Colonic mucosa (tissue), 4 donors: ENCODE measurements at regions not wholly inside any gene's neighbourhood (a gene's known extent, or its start where the extent isn't known, plus 50 kb on each side); places are given as distances from the start of the nearest gene placed in this dataset.

Experiments used
- DNase-seq: peaks from one replicate; pipeline ENCODE4 v3.0.0-alpha.2; 2020
- H3K27ac ChIP-seq: fragments of 200-600 bp; one replicate; pipeline ENCODE4 v1.8.0; 2021
- H3K27me3 ChIP-seq: fragments of 200-600 bp; one replicate; pipeline ENCODE4 v1.8.0; 2021
- H3K36me3 ChIP-seq: fragments of 200-600 bp; one replicate; pipeline ENCODE4 v1.8.0; 2021
- H3K4me1 ChIP-seq: fragments of 200-600 bp; one replicate; pipeline ENCODE4 v1.8.0; 2021; ENCODE audit warnings: mild to moderate bottlenecking
- H3K4me3 ChIP-seq: fragments of 200-600 bp; one replicate; pipeline ENCODE4 v1.8.0; 2021
- H3K9ac ChIP-seq, 2 donors: one replicate each; pipeline ENCODE4 v1.7.0; 2013; ENCODE audit warnings: control low read depth in 2 of 2, low read depth in 2 of 2, low read length in 2 of 2
- H3K9me3 ChIP-seq: fragments of 200-600 bp; one replicate; pipeline ENCODE4 v1.8.0; 2021
- CTCF ChIP-seq: fragments of 200-600 bp; IDR thresholded peaks from one replicate; pipeline ENCODE4 v1.8.0; 2022; ENCODE audit warnings: antibody characterized with exemption, mild to moderate bottlenecking
- intact Hi-C: fragments of 100-400 bp; cut with DNase I; formaldehyde crosslinking; loops from one replicate; pipeline ENCODE4 v1.14.1; 2022
- donor health status: healthy.
- donor health status: DM: no; HTN: no; CAD: no.
- donor health status: DM: no; HTN: no; CAD: no.

GRCh38 chr5:169367861-169368260 is 66.9 kb upstream of the SLIT3 start:
- intact Hi-C loops = no loop called here
- H3K36me3 ChIP-seq = no peaks in the 10 kb centered on the region
- no peak for TF ChIP-seq CTCF
- H3K4me1 ChIP-seq = no peaks in the 10 kb centered on the region
- H3K9me3 ChIP-seq = no peaks in the 10 kb centered on the region
- no peak overlapping the region for H3K27ac ChIP-seq
- H3K27me3 ChIP-seq = no peaks in the 10 kb centered on the region
- H3K4me3 ChIP-seq = no peak overlapping the region
- DNase-seq = no peak
- no peak overlapping the region for H3K9ac ChIP-seq

GRCh38 chr5:169357291-169357690 is 56.4 kb upstream of the SLIT3 start:
- Histone ChIP-seq H3K4me3 (no peak overlapping the region), H3K4me1 (no peaks in the 10 kb centered on the region), H3K9me3 (no peaks in the 10 kb centered on the region), H3K9ac (no peak overlapping the region), H3K36me3 (no peaks in the 10 kb centered on the region), H3K27me3 (no peaks in the 10 kb centered on the region), H3K27ac (no peak overlapping the region)
- intact Hi-C loops = no loop called here
- DNase-seq = no peak
- no peak for TF ChIP-seq CTCF

GRCh38 chr5:169356811-169357210 is 55.9 kb upstream of the SLIT3 start:
- H3K4me3 ChIP-seq = no peak overlapping the region
- intact Hi-C loops = no loop called here
- no peak overlapping the region for H3K9ac ChIP-seq
- TF ChIP-seq CTCF = no peak
- no peaks in the 10 kb centered on the region for H3K4me1 ChIP-seq
- H3K36me3 ChIP-seq = no peaks in the 10 kb centered on the region
- no peak for DNase-seq
- H3K9me3 ChIP-seq = no peaks in the 10 kb centered on the region
- no peaks in the 10 kb centered on the region for H3K27me3 ChIP-seq
- H3K27ac ChIP-seq = no peak overlapping the region

- Histone ChIP-seq H3K27ac (no peak overlapping the region), H3K4me3 (no peak overlapping the region), H3K9me3 (no peaks in the 10 kb centered on the region), H3K27me3 (no peaks in the 10 kb centered on the region), H3K9ac (no peak overlapping the region), H3K36me3 (no peaks in the 10 kb centered on the region), H3K4me1 (no peaks in the 10 kb centered on the region)
- intact Hi-C loops = no loop called here
- no peak for DNase-seq
- TF ChIP-seq CTCF = no peak
Observed at GRCh38 chr5:169356181-169356580, 55.2 kb upstream of the SLIT3 start.

GRCh38 chr5:169354921-169355320 is 54.0 kb upstream of the SLIT3 start:
- intact Hi-C loops = no loop called here
- Histone ChIP-seq H3K9ac (no peak overlapping the region), H3K27me3 (no peaks in the 10 kb centered on the region)

More at GRCh38 chr5:169354921-169355320, 54.0 kb upstream of the SLIT3 start:
- H3K4me1 ChIP-seq = no peaks in the 10 kb centered on the region
- no peaks in the 10 kb centered on the region for H3K36me3 ChIP-seq
- DNase-seq = no peak
- no peak overlapping the region for H3K27ac ChIP-seq
- no peak overlapping the region for H3K4me3 ChIP-seq
- H3K9me3 ChIP-seq = no peaks in the 10 kb centered on the region
- TF ChIP-seq CTCF = no peak
